OCI-LY1 (cell line): ENCODE measurements at regions not wholly inside any gene's neighbourhood (a gene's known extent, or its start where the extent isn't known, plus 50 kb on each side); places are given as distances from the start of the nearest gene placed in this dataset.

ENCODE experiments used
- H2AFZ ChIP-seq: fragments of 200-600 bp; sonication (generic), shearing (Covaris generic); 2 replicates; pipeline ENCODE4 v1.6.0; 2014; ENCODE audit warnings: antibody characterized with exemption, mild to moderate bottlenecking, low read length
- H3F3A ChIP-seq: fragments of 200-600 bp; sonication (generic), shearing (Covaris generic); 2 replicates; pipeline ENCODE4 v1.6.0; 2014; ENCODE audit warnings: mild to moderate bottlenecking, antibody characterized with exemption, low read length, moderate library complexity; ENCODE audit not compliant: insufficient read depth
- H3K27ac ChIP-seq: fragments of 200-600 bp; sonication (generic); 2 replicates; pipeline ENCODE4 v1.5.1; 2014; ENCODE audit warnings: low read length, mixed run types, mild to moderate bottlenecking, low read depth; ENCODE audit not compliant: poor library complexity, severe bottlenecking
- H3K27me3 ChIP-seq: fragments of 200-600 bp; sonication (generic); 2 replicates; pipeline ENCODE4 v1.6.0; 2014; ENCODE audit warnings: antibody characterized with exemption, mild to moderate bottlenecking, low read length, moderate library complexity; ENCODE audit not compliant: insufficient read depth
- H3K36me3 ChIP-seq: fragments of 200-600 bp; sonication (generic); 2 replicates; pipeline ENCODE4 v1.6.1; 2014; ENCODE audit warnings: mild to moderate bottlenecking, antibody characterized with exemption, low read length, moderate library complexity, mixed read lengths; ENCODE audit not compliant: insufficient read depth
- H3K4me1 ChIP-seq: fragments of 200-600 bp; sonication (generic); 2 replicates; pipeline ENCODE4 v1.5.1; 2014; ENCODE audit warnings: mild to moderate bottlenecking, low read length, moderate library complexity; ENCODE audit not compliant: insufficient read depth, severe bottlenecking
- H3K4me2 ChIP-seq: fragments of 200-600 bp; sonication (generic), shearing (Covaris generic); 2 replicates; pipeline ENCODE4 v1.6.1; 2014; ENCODE audit warnings: low read length
- H3K4me3 ChIP-seq: fragments of 200-600 bp; sonication (generic); 2 replicates; pipeline ENCODE4 v1.5.1; 2014; ENCODE audit warnings: low read length, low read depth, mild to moderate bottlenecking, mixed read lengths; ENCODE audit not compliant: poor library complexity, severe bottlenecking
- H3K79me2 ChIP-seq: fragments of 200-600 bp; shearing (Covaris generic); 2 replicates; pipeline ENCODE4 v1.6.1; 2016; ENCODE audit warnings: mixed run types, low read length, mixed read lengths; ENCODE audit not compliant: insufficient read depth
- H3K9ac ChIP-seq: fragments of 200-600 bp; sonication (generic), shearing (Covaris generic); 2 replicates; pipeline ENCODE4 v1.6.1; 2014; ENCODE audit warnings: mild to moderate bottlenecking, low read length, mixed read lengths
- H3K9me2 ChIP-seq: fragments of 200-600 bp; sonication (generic), shearing (Covaris generic); 2 replicates; pipeline ENCODE4 v1.6.1; 2014; ENCODE audit warnings: low read depth, mild to moderate bottlenecking, low read length, mixed read lengths
- H3K9me3 ChIP-seq: fragments of 200-600 bp; shearing (Covaris generic); 2 replicates; pipeline ENCODE4 v1.6.1; 2014; ENCODE audit warnings: low read length, mixed read lengths
- H4K20me1 ChIP-seq: fragments of 200-600 bp; sonication (generic), shearing (Covaris generic); 2 replicates; pipeline ENCODE4 v1.6.0; 2016; ENCODE audit warnings: mild to moderate bottlenecking, low read length; ENCODE audit not compliant: insufficient read depth
- CTCF ChIP-seq: fragments of 200-600 bp; sonication (generic), shearing (Covaris generic); IDR thresholded peaks from 2 replicates; pipeline ENCODE4 v1.5.1; 2017; ENCODE audit warnings: mild to moderate bottlenecking, antibody characterized with exemption, low read length, moderate library complexity, mixed read lengths
- EZH2 ChIP-seq: fragments of 200-600 bp; sonication (generic), shearing (Covaris generic); IDR thresholded peaks from 2 replicates; pipeline ENCODE4 v1.8.0; 2017; ENCODE audit warnings: borderline replicate concordance, mixed run types, mild to moderate bottlenecking, antibody characterized with exemption, low read length, moderate library complexity, mixed read lengths

- H3K9me3 ChIP-seq: no peaks in the 10 kb centered on the region
- H3K9me2 ChIP-seq: no peaks in the 10 kb centered on the region
- H3K9ac ChIP-seq: no peak overlapping the region
- no peaks in the 10 kb centered on the region for H4K20me1 ChIP-seq
- no peak overlapping the region for H3K4me3 ChIP-seq
- H3K27me3 ChIP-seq: no peaks in the 10 kb centered on the region
- no peaks in the 10 kb centered on the region for H3K36me3 ChIP-seq
- H2AFZ ChIP-seq: no peak overlapping the region
- H3K4me2 ChIP-seq: no peak overlapping the region
- no peaks in the 10 kb centered on the region for H3K79me2 ChIP-seq
- no peak overlapping the region for H3K27ac ChIP-seq
- no peaks in the 10 kb centered on the region for H3K4me1 ChIP-seq
- TF ChIP-seq EZH2 (no peak), CTCF (no peak)
- no peaks in the 10 kb centered on the region for H3F3A ChIP-seq
Observed at GRCh38 chr4:108559911-108560310, 60.5 kb upstream of the RPL34 start.

- no peak overlapping the region for H2AFZ ChIP-seq
- no peaks in the 10 kb centered on the region for H3K9me2 ChIP-seq
- no peak overlapping the region for H3K4me2 ChIP-seq
- H3K4me1 ChIP-seq: no peaks in the 10 kb centered on the region
- no peaks in the 10 kb centered on the region for H3K79me2 ChIP-seq
- no peak overlapping the region for H3K4me3 ChIP-seq
- no peak overlapping the region for H3K27ac ChIP-seq
- no peaks in the 10 kb centered on the region for H3K36me3 ChIP-seq
- TF ChIP-seq EZH2 (no peak), CTCF (no peak)
- no peaks in the 10 kb centered on the region for H3K9me3 ChIP-seq
- H3K9ac ChIP-seq: no peak overlapping the region
- no peaks in the 10 kb centered on the region for H4K20me1 ChIP-seq
- no peaks in the 10 kb centered on the region for H3F3A ChIP-seq
- no peaks in the 10 kb centered on the region for H3K27me3 ChIP-seq
Observed at GRCh38 chr4:108559068-108559793, 61.1 kb upstream of the RPL34 start.

- Histone ChIP-seq H3K9ac (no peak overlapping the region), H3K4me2 (no peak overlapping the region), H3F3A (no peaks in the 10 kb centered on the region), H3K4me3 (no peak overlapping the region), H3K9me2 (no peaks in the 10 kb centered on the region), H3K36me3 (no peaks in the 10 kb centered on the region), H3K4me1 (no peaks in the 10 kb centered on the region), H3K27me3 (no peaks in the 10 kb centered on the region), H3K27ac (no peak overlapping the region), H2AFZ (no peak overlapping the region), H3K79me2 (no peaks in the 10 kb centered on the region), H3K9me3 (no peaks in the 10 kb centered on the region), H4K20me1 (no peaks in the 10 kb centered on the region)
- no peak for TF ChIP-seq CTCF
- no peak for TF ChIP-seq EZH2
Observed at GRCh38 chr4:108556588-108557200, 63.7 kb upstream of the RPL34 start.
